ENCODE measurements at regions not wholly inside any gene's neighbourhood (a gene's known extent, or its start where the extent isn't known, plus 50 kb on each side); places are given as distances from the start of the nearest gene placed in this dataset.

GRCh38 chr6:131492932-131493573 lies 80.0 kb upstream of the ARG1 start:
- TF ChIP-seq POLR2A (IDR thresholded peaks at IDR 0.05) (no peak), CTCF (IDR thresholded peaks at IDR 0.05) (no peak)

Measured in ovary (tissue), 3 donors.